Skeletal muscle satellite cell (primary cell): ENCODE measurements at regions not wholly inside any gene's neighbourhood (a gene's known extent, or its start where the extent isn't known, plus 50 kb on each side); places are given as distances from the start of the nearest gene placed in this dataset.
A peak's percentile ranks its signal among the peaks of the same experiment; 100 is the strongest.

ENCODE experiments used
- H3K27me3 ChIP-seq: 2 replicates; pipeline ENCODE4 v1.7.0; 2013; ENCODE audit warnings: low read length; ENCODE audit not compliant: control insufficient read depth, insufficient read depth
- H3K36me3 ChIP-seq: 2 replicates; pipeline ENCODE4 v1.7.0; 2013; ENCODE audit warnings: mild to moderate bottlenecking, control low read depth, low read length; ENCODE audit not compliant: insufficient read depth
- H3K4me1 ChIP-seq: 2 replicates; pipeline ENCODE4 v1.7.0; 2013; ENCODE audit warnings: low read length; ENCODE audit not compliant: control insufficient read depth, insufficient read depth
- H3K4me2 ChIP-seq: 2 replicates; pipeline ENCODE4 v1.7.0; 2013; ENCODE audit warnings: mild to moderate bottlenecking, low read length
- H3K4me3 ChIP-seq: 2 replicates; pipeline ENCODE4 v1.7.0; 2013; ENCODE audit warnings: low read length
- H3K9ac ChIP-seq: 2 replicates; pipeline ENCODE4 v1.7.0; 2013; ENCODE audit warnings: mild to moderate bottlenecking, low read depth, low read length, moderate library complexity
- H3K9me3 ChIP-seq: replicated peaks from 2 replicates; pipeline ENCODE4 v1.7.0; 2013; ENCODE audit warnings: mild to moderate bottlenecking, control low read depth, low read length

GRCh38 chr2:207450186-207450585, 79.6 kb upstream of the CREB1 start:
- Histone ChIP-seq H3K27me3 (no peaks in the 10 kb centered on the region), H3K4me2 (no peak overlapping the region), H3K36me3 (no peaks in the 10 kb centered on the region), H3K4me3 (no peak overlapping the region), H3K4me1 (peaks cover 11% of the 10 kb centered on the region), H3K9me3 (no peaks in the 10 kb centered on the region), H3K9ac (no peak overlapping the region)

DNA sequence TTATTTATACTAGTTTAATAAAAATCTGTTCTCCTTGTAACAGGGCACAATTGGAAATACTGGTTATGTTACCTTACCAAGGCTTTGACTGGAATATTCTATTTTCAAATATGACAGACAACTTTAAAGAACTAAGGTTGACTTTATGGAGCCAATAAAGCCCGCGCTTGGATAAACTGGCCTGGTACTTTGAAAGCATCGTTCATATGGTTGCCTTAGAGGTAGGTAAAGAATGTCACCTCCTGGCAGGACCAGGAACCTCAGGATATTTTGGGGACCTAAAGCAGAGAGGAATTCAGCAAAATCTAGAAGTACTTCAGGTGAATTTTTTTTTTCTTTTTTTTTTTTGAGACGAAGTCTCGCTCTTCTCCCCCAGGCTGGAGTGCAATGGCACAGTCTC, 71.2 kb upstream of the CREB1 start:
- Histone ChIP-seq H3K9me3 (no peaks in the 10 kb centered on the region), H3K4me2 (no peak overlapping the region), H3K4me3 (no peak overlapping the region), H3K27me3 (no peaks in the 10 kb centered on the region), H3K4me1 (no peaks in the 10 kb centered on the region), H3K9ac (no peak overlapping the region), H3K36me3 (no peaks in the 10 kb centered on the region)

GRCh38 chr2:207459990-207460757, 69.6 kb upstream of the CREB1 start:
- H3K9me3 ChIP-seq: no peaks in the 10 kb centered on the region
- H3K9ac ChIP-seq: no peak overlapping the region
- H3K4me3 ChIP-seq: no peak overlapping the region
- no peaks in the 10 kb centered on the region for H3K4me1 ChIP-seq
- H3K4me2 ChIP-seq: no peak overlapping the region
- H3K36me3 ChIP-seq: no peaks in the 10 kb centered on the region
- H3K27me3 ChIP-seq: no peaks in the 10 kb centered on the region

GRCh38 chr2:207463433-207463832, 66.3 kb upstream of the CREB1 start:
- H3K4me3 ChIP-seq: no peak overlapping the region
- no peak overlapping the region for H3K9ac ChIP-seq
- peaks cover 10% of the 10 kb centered on the region for H3K4me1 ChIP-seq
- no peaks in the 10 kb centered on the region for H3K27me3 ChIP-seq
- H3K4me2 ChIP-seq: no peak overlapping the region
- no peaks in the 10 kb centered on the region for H3K9me3 ChIP-seq
- no peaks in the 10 kb centered on the region for H3K36me3 ChIP-seq

DNA sequence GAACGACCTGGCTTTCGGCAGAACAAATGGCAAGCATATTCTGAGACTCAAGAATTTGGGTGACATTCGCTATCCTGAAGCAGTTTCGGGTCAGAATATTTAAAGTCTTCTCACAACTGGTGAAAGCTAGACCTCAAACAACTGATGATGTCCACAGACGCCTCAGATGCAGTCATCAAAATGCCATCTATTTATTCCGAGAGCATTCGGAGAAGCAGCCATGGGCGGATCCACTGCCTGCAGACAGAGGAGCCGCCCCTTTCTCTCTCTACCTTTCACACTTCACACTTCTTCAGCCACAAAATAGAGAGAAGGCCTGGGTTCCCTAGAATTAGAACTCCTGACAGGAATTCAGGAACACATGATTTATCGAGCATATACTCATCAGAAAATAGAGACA, 65.8 kb upstream of the CREB1 start:
- Histone ChIP-seq H3K9me3 (no peaks in the 10 kb centered on the region), H3K9ac (no peak overlapping the region), H3K4me2 (no peak overlapping the region), H3K4me3 (no peak overlapping the region), H3K4me1 (peaks cover 10% of the 10 kb centered on the region), H3K27me3 (no peaks in the 10 kb centered on the region), H3K36me3 (no peaks in the 10 kb centered on the region)

- Histone ChIP-seq H3K9me3 (no peaks in the 10 kb centered on the region), H3K36me3 (no peaks in the 10 kb centered on the region), H3K27me3 (no peaks in the 10 kb centered on the region)
Observed at GRCh38 chr2:207465894-207466293, 63.9 kb upstream of the CREB1 start.

DNA sequence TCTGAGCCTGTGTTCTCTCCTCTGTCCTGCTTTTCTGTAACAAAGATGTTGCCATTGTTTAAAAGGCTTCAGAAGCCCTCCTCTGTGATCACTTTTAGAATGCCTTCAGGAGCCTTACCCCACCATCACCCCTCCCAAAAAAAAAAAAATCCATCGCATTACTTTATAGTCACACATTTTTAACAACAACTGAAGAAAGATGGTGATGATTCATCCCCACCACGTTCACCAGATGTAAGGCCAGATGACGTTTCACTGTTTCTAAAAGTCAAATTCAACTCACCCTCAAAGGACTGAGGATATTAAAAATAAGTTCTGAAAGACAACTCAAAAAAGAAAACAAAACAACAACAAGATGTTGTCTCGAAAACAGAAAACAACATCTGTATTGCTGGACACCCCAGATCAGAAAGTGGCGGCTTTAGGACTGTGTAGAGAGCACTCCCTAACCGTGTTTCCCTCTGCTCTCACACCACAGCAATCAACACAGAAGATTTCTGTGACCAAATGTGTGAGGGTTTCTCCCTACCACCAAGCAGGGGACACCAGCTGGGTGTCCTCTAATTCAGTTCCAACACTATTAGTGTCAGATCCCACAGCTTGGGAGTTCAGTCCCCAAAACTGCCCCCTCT, 61.9 kb upstream of the CREB1 start:
- peak overlapping the region; percentile 21 for H3K4me2 ChIP-seq
- peaks cover 15% of the 10 kb centered on the region for H3K4me1 ChIP-seq
- no peaks in the 10 kb centered on the region for H3K27me3 ChIP-seq
- H3K9ac ChIP-seq: peak overlapping the region; percentile 1
- no peaks in the 10 kb centered on the region for H3K9me3 ChIP-seq
- H3K4me3 ChIP-seq: no peak overlapping the region
- no peaks in the 10 kb centered on the region for H3K36me3 ChIP-seq

More at GRCh38 chr2:207465894-207466293, 63.9 kb upstream of the CREB1 start:
- Histone ChIP-seq H3K4me3 (no peak overlapping the region), H3K4me1 (peaks cover 10% of the 10 kb centered on the region), H3K4me2 (no peak overlapping the region), H3K9ac (no peak overlapping the region)

GRCh38 chr2:207468488-207468887, 61.3 kb upstream of the CREB1 start:
- Histone ChIP-seq H3K9me3 (no peaks in the 10 kb centered on the region), H3K27me3 (no peaks in the 10 kb centered on the region), H3K9ac (no peak overlapping the region), H3K36me3 (no peaks in the 10 kb centered on the region), H3K4me1 (peaks cover 22% of the 10 kb centered on the region), H3K4me2 (no peak overlapping the region), H3K4me3 (no peak overlapping the region)

- H3K4me2 ChIP-seq: no peak overlapping the region
- no peaks in the 10 kb centered on the region for H3K9me3 ChIP-seq
Observed at GRCh38 chr2:207469451-207469850, 60.3 kb upstream of the CREB1 start.

GRCh38 chr2:207469943-207470729, 59.6 kb upstream of the CREB1 start:
- peaks cover 28% of the 10 kb centered on the region for H3K4me1 ChIP-seq
- no peak overlapping the region for H3K4me3 ChIP-seq
- no peaks in the 10 kb centered on the region for H3K36me3 ChIP-seq
- H3K9ac ChIP-seq: no peak overlapping the region
- no peaks in the 10 kb centered on the region for H3K27me3 ChIP-seq
- H3K9me3 ChIP-seq: no peaks in the 10 kb centered on the region
- H3K4me2 ChIP-seq: no peak overlapping the region

More at GRCh38 chr2:207469451-207469850, 60.3 kb upstream of the CREB1 start:
- no peaks in the 10 kb centered on the region for H3K27me3 ChIP-seq
- no peak overlapping the region for H3K9ac ChIP-seq
- no peak overlapping the region for H3K4me3 ChIP-seq
- no peaks in the 10 kb centered on the region for H3K36me3 ChIP-seq
- peaks cover 26% of the 10 kb centered on the region for H3K4me1 ChIP-seq

DNA sequence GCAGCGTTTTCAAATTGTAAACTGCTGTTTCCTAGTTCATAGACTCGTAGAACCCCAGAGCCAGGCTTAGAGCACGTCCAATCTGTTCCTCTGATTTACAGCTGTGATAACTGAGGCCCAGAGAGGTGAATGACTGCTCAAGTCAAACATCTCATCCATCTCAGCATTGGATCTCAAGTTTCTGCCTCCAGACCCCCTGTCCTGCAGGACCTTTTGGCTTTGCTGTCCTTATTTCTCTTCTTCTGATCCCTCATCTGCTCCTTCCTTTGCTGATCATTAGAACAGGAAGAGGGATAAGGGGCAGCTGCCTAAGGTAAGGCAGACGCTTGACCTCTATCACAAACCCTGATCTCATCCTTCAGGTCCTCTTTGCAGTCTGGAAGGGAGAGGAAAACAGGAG, 58.5 kb upstream of the CREB1 start:
- Histone ChIP-seq H3K9me3 (no peaks in the 10 kb centered on the region), H3K27me3 (no peaks in the 10 kb centered on the region), H3K4me2 (no peak overlapping the region), H3K36me3 (no peaks in the 10 kb centered on the region), H3K4me1 (peaks cover 33% of the 10 kb centered on the region), H3K9ac (no peak overlapping the region), H3K4me3 (no peak overlapping the region)
